A204.1 (cell line): ENCODE measurements at regions not wholly inside any gene's neighbourhood (a gene's known extent, or its start where the extent isn't known, plus 50 kb on each side); places are given as distances from the start of the nearest gene placed in this dataset.
A peak's percentile ranks its signal among the peaks of the same experiment; 100 is the strongest.
"Not testable (repeated sequence)": the region's sequence is repeated elsewhere in the genome, so short reads cannot be mapped to it uniquely, and the experiment has no call there.

Experiments used
- FAIRE-seq: peaks from 2 replicates; lab custom pipeline; 2012; peaks lifted over from hg19 to GRCh38; lab: Jason Lieb, UNC

- no peak for FAIRE-seq
These were observed 145.9 kb downstream of the ALX1 start for GRCh38 chr12:85425926-85426325.

- FAIRE-seq = not testable (repeated sequence)
These were observed 153.1 kb downstream of the ALX1 start for GRCh38 chr12:85433148-85433547.

- FAIRE-seq = no peak
These were observed 160.3 kb downstream of the ALX1 start for GRCh38 chr12:85440271-85440670.

GRCh38 chr12:85441025-85441424 lies 161.0 kb downstream of the ALX1 start:
- FAIRE-seq = no peak

DNA sequence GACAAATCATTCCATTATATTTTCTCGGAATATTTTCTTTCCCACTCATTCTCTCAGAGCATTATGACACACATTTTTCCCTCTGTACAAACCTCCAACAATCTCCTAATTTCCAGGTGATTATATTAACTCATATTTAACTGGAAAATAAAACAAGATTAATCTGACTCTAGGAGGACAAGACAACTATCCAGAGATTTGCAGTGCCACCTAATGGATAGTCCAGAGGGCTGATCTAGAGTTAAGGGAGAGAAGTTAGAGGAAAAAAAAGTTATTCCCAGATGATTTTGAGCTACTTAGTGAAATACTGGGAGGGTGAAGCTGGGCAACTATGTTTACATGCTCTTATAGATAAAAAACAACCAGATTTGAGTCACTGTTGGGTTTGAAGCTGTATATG lies 161.7 kb downstream of the ALX1 start:
- no peak for FAIRE-seq

- FAIRE-seq = no peak
These were observed 165.3 kb downstream of the ALX1 start for GRCh38 chr12:85445060-85445938.

- no peak for FAIRE-seq
These were observed 168.0 kb downstream of the ALX1 start for GRCh38 chr12:85448031-85448430.

DNA sequence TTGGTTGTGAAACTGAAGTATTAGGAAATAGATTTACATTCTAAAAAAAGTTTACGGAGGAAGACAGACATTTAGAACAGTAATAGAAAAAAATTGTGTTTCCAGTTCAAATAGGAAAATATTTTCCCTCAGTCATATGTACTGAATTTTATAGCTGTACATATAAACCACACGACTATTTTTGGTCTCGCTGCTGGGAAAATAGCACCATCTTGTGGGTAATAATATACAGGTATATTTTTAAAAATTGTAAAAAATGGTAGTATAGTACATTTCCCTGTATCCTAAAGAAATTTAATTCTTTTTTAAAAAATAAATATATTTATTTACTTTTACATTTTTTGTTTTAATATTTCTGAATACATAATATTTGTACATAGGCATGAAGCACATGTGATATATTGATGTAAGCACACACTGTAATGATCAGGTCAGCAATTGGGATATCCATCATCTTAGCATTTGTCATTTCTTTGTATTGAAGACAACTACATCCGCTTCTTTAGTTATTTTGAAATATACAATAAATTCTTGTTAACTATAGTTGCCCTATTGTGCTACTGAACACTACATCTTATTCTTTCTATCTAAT lies 168.6 kb downstream of the ALX1 start:
- peak; percentile 97 for FAIRE-seq

GRCh38 chr12:85457016-85457415 lies 177.0 kb downstream of the ALX1 start:
- no peak for FAIRE-seq

DNA sequence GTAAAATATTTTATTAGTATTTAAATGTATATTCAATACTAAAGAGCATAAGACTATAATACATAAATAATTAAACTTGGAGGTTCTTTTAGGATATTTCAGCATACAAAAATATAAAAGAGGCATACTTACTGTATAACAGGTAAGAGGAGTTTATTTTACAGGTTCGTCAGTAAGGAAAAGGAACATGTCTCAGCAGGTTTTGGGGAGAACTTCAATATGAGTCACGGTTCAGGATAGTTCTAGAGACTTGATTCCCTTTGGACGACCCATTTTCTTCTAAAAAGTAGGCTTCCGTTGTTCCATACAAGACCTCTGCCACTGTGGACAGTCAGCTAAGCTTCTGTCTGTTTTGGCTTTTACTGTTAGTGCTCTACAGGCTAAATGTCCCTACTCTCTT lies 181.1 kb downstream of the ALX1 start:
- FAIRE-seq = no peak

GRCh38 chr12:85462888-85463287 lies 182.9 kb downstream of the ALX1 start:
- no peak for FAIRE-seq

- no peak for FAIRE-seq
These were observed 186.9 kb downstream of the ALX1 start for GRCh38 chr12:85466890-85467289.

- peak; percentile 29 for FAIRE-seq
These were observed 188.5 kb downstream of the ALX1 start for GRCh38 chr12:85468356-85469157.

DNA sequence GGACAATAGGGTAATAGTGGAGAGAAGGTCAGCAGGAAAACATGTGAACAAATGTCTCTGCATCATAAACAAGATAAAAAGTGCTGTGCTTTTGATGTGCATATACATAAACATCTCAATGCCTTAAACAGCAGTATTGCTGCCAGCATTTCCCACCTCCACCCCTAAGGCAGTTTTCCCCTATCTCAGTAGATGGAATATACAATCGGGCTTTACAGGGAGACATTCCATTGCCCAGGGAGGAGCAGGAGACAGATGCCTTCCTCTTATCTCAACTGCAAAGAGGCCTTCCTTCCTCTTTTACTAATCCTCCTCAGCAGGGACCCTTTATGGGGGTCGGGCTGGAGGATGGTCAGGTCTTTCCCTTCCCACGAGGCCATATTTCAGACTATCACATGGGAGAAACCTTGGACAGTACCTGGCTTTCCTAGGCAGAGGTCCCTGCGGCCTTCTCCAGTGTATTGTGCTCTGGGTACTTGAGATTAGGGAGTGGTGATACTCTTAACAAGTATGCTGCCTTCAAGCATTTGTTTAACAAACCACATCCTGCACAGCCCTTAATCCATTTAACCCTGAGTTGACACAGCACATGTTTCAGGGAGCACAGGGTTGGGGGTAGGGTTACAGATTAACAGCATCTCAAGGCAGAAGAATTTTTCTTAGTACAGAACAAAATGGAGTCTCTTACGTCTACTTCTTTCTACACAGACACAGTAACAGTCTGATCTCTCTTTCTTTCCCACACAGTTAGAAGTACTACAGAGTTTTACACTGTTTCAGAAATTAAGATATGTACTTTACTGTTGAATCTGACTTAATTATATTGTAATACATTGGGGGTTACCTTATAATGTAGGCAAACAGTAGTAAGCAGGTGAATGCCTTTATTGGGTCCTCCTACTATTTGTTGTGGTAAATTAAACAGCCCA lies 189.4 kb downstream of the ALX1 start:
- FAIRE-seq = not testable (repeated sequence)

DNA sequence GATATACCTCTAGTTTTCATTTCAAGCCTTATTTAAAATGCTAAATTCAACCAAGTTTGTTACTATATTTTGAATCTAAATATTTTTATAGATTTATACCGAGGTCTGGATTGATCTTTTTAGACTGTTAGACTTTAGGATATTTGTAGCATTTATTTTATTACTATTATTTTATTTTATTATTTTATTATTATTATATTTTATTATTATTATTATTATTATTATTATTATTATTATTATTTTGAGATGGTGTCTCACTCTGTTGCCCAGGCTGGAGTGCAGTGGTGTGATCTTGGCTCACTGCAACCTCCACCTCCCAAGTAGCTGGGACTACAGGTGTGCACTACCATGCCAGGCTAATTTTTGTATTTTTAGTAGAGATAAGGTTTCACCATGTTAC lies 195.3 kb downstream of the ALX1 start:
- not testable (repeated sequence) for FAIRE-seq

DNA sequence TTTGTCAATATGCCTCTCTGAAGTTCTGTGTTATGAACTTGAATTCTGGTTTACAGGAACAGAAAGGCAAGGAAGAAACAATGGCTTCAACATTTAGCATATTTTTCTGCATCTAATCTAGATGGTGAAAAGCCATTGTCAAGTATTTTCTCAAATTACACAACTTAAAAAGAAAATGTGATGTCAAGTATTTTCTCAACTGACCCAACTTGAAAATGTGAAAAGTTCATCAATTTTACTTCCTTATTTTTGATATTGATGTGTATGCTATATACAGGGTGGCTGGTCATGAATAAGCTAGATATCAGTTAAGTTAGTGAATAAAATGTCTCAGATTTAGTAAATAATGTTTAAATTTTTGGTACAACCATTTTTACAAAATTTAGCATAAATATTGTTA lies 196.7 kb downstream of the ALX1 start:
- FAIRE-seq = no peak

- no peak for FAIRE-seq
These were observed 204.4 kb downstream of the ALX1 start for GRCh38 chr12:85484387-85484786.

GRCh38 chr12:85489194-85489593 lies 209.2 kb downstream of the ALX1 start:
- FAIRE-seq = no peak

DNA sequence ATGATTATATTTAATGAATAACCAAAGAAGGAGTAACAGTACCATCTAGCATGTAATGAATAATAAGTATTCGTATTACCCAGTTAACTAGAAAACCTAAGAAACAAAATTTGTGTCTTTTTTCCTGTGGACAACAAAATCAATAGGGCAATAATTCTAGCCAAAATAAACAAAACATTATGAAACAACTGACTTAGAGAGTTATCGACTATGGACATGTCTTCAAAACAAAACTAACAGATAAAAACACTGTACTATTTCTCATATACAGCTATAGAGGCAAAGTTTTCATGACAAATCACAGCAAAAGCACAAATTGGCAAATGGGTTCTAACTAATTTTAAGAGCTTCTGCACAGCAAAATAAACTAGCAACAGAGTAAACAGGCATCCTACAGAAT lies 224.1 kb downstream of the ALX1 start:
- no peak for FAIRE-seq

DNA sequence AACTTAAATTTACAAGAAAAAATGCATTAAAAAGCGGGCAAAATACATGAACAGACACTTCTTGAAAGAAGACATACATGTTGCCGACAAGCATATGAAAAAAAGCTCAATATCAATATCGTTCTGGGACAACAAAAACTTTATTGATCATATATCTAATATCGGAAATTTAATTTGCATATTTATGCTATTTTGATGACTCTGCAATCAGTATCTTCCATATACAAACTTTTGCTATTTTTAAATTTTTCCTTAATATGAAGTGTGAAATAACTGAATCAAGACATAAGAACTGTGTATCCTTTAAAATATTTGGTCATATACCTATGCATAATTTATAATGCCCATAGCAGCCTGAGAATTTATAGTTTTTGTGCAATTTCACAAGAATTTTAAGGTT lies 224.6 kb downstream of the ALX1 start:
- FAIRE-seq = no peak

- FAIRE-seq = no peak
These were observed 227.4 kb downstream of the ALX1 start for GRCh38 chr12:85507456-85507855.
